Lung (tissue), 11 donors: ENCODE measurements at regions not wholly inside any gene's neighbourhood (a gene's known extent, or its start where the extent isn't known, plus 50 kb on each side); places are given as distances from the start of the nearest gene placed in this dataset.

Experiments used
- ATAC-seq: fragments of 200-7000 bp; cut with Tn5 transposase; one replicate; pipeline ENCODE4 v1.9.1; 2020; ENCODE audit warnings: moderate number of reproducible peaks; ENCODE audit not compliant: insufficient read depth, low FRiP score
- DNase-seq, 3 donors: peaks; one replicate each; pipeline ENCODE4 v3.0.0-alpha.2; 2013 to 2017
- H3K27ac ChIP-seq, 2 donors: one replicate each; pipeline ENCODE4 v1.5.1; 2013; ENCODE audit warnings: mild to moderate bottlenecking in 2 of 2, moderate library complexity in 2 of 2, control low read depth in 1 of 2, inconsistent platforms in 1 of 2, low read depth in 1 of 2, low read length in 1 of 2
- H3K27me3 ChIP-seq, 3 donors: one replicate each; pipeline ENCODE4 v1.5.1; 2013; ENCODE audit warnings: low read length in 2 of 3; ENCODE audit not compliant: control insufficient read depth in 3 of 3, insufficient read depth in 3 of 3
- H3K36me3 ChIP-seq, 4 donors: one replicate each; pipeline ENCODE4 v1.5.1; 2013; ENCODE audit warnings: low read length in 4 of 4, mild to moderate bottlenecking in 1 of 4, moderate library complexity in 1 of 4; ENCODE audit not compliant: control insufficient read depth in 4 of 4, insufficient read depth in 4 of 4
- H3K4me1 ChIP-seq, 5 donors: one replicate each; pipeline ENCODE4 v1.5.1; 2013; ENCODE audit warnings: low read length in 5 of 5, mild to moderate bottlenecking in 2 of 5, moderate library complexity in 1 of 5; ENCODE audit not compliant: control insufficient read depth in 5 of 5, insufficient read depth in 5 of 5
- H3K4me3 ChIP-seq: one replicate; pipeline ENCODE4 v1.5.1; 2013; ENCODE audit warnings: mild to moderate bottlenecking, control low read depth, moderate library complexity
- H3K9ac ChIP-seq, 2 donors: one replicate each; pipeline ENCODE4 v1.5.1; 2013; ENCODE audit warnings: low read length in 2 of 2, control low read depth in 1 of 2; ENCODE audit not compliant: insufficient read depth in 1 of 2
- H3K9me3 ChIP-seq, 4 donors: one replicate each; pipeline ENCODE4 v1.5.1; 2013; ENCODE audit warnings: low read length in 3 of 4, mild to moderate bottlenecking in 1 of 4, moderate library complexity in 1 of 4; ENCODE audit not compliant: control insufficient read depth in 4 of 4, insufficient read depth in 3 of 4
- WGBS, 2 donors: extraction: QIAGEN DNeasy Blood & Tissue Kit; methylation state at CpG; one replicate each; pipeline ENCODE4 v1.1.7; 2013; 5-methylcytosine and 5-hydroxymethylcytosine counted together
- TF ChIP-seq, protein P1 (sequence below): IDR thresholded peaks from 2 replicates; pipeline ENCODE4 v1.5.1; 2012; ENCODE audit warnings: mild to moderate bottlenecking; ENCODE audit errors: control extremely low read depth, extremely low read depth
- donor health status: control.
- donor health status: control.
- donor health status: Bipolar disorder and iron deficiency.
- donor health status: healthy.
- donor health status: DM: yes; HTN: yes; CAD: no.

DNA sequence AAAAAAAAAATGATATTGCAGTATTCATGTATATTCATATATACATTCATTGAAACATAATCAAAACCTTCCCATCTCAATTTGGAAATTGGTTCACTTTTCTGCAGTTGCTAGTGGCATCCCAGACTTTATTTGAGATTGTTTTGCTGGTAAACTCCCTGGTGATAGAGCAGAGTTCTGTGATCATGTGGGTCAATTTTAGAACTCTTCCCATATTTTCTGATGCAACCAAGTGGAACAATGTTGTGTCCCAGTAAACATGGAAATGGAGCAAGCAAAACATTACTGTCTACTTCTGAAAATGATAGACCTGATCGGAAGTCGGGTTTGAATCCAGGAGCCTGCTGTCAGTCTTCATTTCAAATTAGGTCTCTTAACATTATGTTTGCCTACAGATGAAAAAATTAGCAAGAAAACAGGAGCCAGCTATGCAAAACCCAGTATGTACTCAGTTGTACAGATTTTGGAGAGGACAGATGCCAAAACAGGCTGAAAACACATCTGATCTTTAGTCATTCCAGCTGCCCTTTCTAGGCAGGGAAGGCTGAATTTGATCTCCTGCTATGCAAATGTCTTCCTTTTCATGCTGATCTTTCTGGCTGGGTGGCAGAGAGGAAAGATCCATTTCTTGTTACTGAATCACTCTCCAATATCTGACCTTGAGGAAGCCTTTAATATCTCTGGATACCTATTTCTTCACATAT lies 786.6 kb upstream of the SOX9 start:
- peaks cover 0 to 15% (median 3%) of the 10 kb centered on the region in 5 donors for H3K4me1 ChIP-seq
- no peaks in the 10 kb centered on the region for H3K36me3 ChIP-seq
- H3K27me3 ChIP-seq: no peaks in the 10 kb centered on the region
- no peaks in the 10 kb centered on the region for H3K9me3 ChIP-seq
- TF ChIP-seq, protein P1, sequence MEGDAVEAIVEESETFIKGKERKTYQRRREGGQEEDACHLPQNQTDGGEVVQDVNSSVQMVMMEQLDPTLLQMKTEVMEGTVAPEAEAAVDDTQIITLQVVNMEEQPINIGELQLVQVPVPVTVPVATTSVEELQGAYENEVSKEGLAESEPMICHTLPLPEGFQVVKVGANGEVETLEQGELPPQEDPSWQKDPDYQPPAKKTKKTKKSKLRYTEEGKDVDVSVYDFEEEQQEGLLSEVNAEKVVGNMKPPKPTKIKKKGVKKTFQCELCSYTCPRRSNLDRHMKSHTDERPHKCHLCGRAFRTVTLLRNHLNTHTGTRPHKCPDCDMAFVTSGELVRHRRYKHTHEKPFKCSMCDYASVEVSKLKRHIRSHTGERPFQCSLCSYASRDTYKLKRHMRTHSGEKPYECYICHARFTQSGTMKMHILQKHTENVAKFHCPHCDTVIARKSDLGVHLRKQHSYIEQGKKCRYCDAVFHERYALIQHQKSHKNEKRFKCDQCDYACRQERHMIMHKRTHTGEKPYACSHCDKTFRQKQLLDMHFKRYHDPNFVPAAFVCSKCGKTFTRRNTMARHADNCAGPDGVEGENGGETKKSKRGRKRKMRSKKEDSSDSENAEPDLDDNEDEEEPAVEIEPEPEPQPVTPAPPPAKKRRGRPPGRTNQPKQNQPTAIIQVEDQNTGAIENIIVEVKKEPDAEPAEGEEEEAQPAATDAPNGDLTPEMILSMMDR: no peak
- no peak for ATAC-seq
- H3K4me3 ChIP-seq: no peak overlapping the region
- H3K27ac ChIP-seq: no peak overlapping the region
- peak in 2 of 3 donors; percentile 13 to 43 for DNase-seq
- no peak overlapping the region for H3K9ac ChIP-seq
- WGBS, 2 donors: 71 to 82% methylated on average over 2 of the region's 2 CpGs

DNA sequence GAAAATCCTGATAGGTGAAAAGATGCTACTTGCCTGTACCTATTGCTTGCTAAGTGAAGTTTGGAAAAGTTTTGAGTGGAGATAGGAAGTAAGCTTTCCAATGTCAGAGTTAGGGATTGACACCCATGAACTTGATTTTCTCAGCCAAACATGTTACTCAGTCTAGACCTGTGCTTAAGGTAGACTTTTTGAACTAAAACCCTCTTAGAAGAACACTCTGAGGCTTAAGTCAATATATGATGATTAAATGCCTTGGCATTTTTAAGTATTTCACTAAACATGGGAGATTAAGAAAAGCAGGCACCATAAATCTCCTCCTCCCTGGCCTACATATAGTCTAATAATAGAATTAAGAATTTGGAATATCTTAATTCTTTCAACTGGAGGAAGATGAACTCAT lies 785.6 kb upstream of the SOX9 start:
- Histone ChIP-seq H3K9ac (no peak overlapping the region), H3K4me1 (peaks cover 0 to 18% (median 0%) of the 10 kb centered on the region in 5 donors), H3K27me3 (no peaks in the 10 kb centered on the region), H3K4me3 (no peak overlapping the region), H3K27ac (no peak overlapping the region), H3K36me3 (no peaks in the 10 kb centered on the region), H3K9me3 (no peaks in the 10 kb centered on the region)
- ATAC-seq (peak; percentile 62), DNase-seq (peak in 2 of 3 donors; percentile 16 to 55)
- TF ChIP-seq, protein P1: no peak

DNA sequence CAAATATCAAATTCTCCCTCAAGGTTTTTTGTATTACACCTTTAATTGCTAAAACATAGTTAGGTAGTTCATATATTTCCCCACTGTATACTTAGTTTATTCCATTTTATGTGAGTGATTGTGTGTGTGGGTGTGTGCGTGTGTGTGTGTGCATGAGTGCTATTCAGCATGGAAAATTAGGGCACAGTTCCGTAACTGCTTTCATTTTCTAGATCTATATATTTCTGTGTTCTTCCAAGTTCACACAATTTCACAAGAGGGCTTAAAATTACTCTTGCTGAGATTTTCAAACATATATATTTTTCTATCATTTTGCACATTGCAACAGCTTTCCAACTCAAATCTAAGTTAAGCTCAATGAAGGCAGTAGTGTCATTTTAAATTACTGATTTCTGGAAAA lies 782.9 kb upstream of the SOX9 start:
- peaks cover 0 to 18% (median 0%) of the 10 kb centered on the region in 5 donors for H3K4me1 ChIP-seq
- 69 to 78% methylated on average over 2 of the region's 2 CpGs for WGBS, 2 donors
- H3K36me3 ChIP-seq: no peaks in the 10 kb centered on the region
- H3K27ac ChIP-seq: no peak overlapping the region
- H3K27me3 ChIP-seq: no peaks in the 10 kb centered on the region
- TF ChIP-seq, protein P1: no peak
- H3K9me3 ChIP-seq: no peaks in the 10 kb centered on the region
- DNase-seq (peak in 2 of 3 donors; percentile 47 to 68), ATAC-seq (no peak)
- peak overlapping the region in 1 of 2 donors; percentile 80 for H3K9ac ChIP-seq
- no peak overlapping the region for H3K4me3 ChIP-seq
